IMR-90 (cell line): ENCODE measurements at regions not wholly inside any gene's neighbourhood (a gene's known extent, or its start where the extent isn't known, plus 50 kb on each side); places are given as distances from the start of the nearest gene placed in this dataset.

ENCODE experiments used
- ATAC-seq: fragments of 200-7000 bp; cut with Tn5 transposase; 2 replicates; pipeline ENCODE4 v1.9.1; 2020; ENCODE audit warnings: low read depth, mild to moderate bottlenecking, moderate library complexity
- BruUV-seq: library from RNA; stranded (reverse); fragments of 400-500 nt; replicated peaks from 2 replicates; lab custom pipeline; 2021; lab: Mats Ljungman, UMichigan
- CTCF ChIA-PET: fragments of 300-600 bp; formaldehyde crosslinking; extraction: SDS; loops from one replicate; lab custom pipeline; 2021; ENCODE audit warnings: antibody characterized with exemption; lab: Yijun Ruan, JAX
- POLR2A ChIA-PET: fragments of 300-600 bp; sonication (Branson Sonifier 250); formaldehyde crosslinking; loops from one replicate; lab custom pipeline; 2022; ENCODE audit warnings: antibody characterized with exemption; ENCODE audit not compliant: unreplicated experiment; lab: Charles Lee
- DNase-seq: peaks from one replicate; pipeline ENCODE4 v3.0.0; 2013
- H2AFZ ChIP-seq: replicated peaks from 2 replicates; pipeline ENCODE3; 2013; ENCODE audit warnings: low read length, mild to moderate bottlenecking; ENCODE audit not compliant: poor library complexity
- H2AK5ac ChIP-seq: 2 replicates; pipeline ENCODE4 v1.6.1; 2013; ENCODE audit warnings: low read depth, low read length, inconsistent platforms
- H2AK9ac ChIP-seq: replicated peaks from 2 replicates; pipeline ENCODE3; 2013; ENCODE audit warnings: mild to moderate bottlenecking, low read depth, low read length, moderate library complexity; ENCODE audit not compliant: poor library complexity
- H2BK120ac ChIP-seq: 2 replicates; pipeline ENCODE4 v1.6.1; 2013; ENCODE audit warnings: low read depth, low read length, inconsistent platforms
- H2BK15ac ChIP-seq: 3 replicates; pipeline ENCODE4 v1.6.1; 2013; ENCODE audit warnings: low read depth, low read length, inconsistent platforms
- H2BK20ac ChIP-seq: 2 replicates; pipeline ENCODE4 v1.6.1; 2013; ENCODE audit warnings: low read depth, mild to moderate bottlenecking, inconsistent platforms, low read length, moderate library complexity
- H2BK5ac ChIP-seq: 2 replicates; pipeline ENCODE4 v1.6.1; 2013; ENCODE audit warnings: mild to moderate bottlenecking, low read depth, low read length, inconsistent platforms; ENCODE audit not compliant: poor library complexity, severe bottlenecking
- H3K14ac ChIP-seq: replicated peaks from 2 replicates; pipeline ENCODE4 v1.6.1; 2013; ENCODE audit warnings: low read depth, low read length, inconsistent platforms
- H3K18ac ChIP-seq: 2 replicates; pipeline ENCODE4 v1.6.1; 2013; ENCODE audit warnings: low read depth, low read length, control low read depth
- H3K23ac ChIP-seq: 2 replicates; pipeline ENCODE4 v1.6.1; 2013; ENCODE audit warnings: low read depth, low read length, inconsistent platforms
- H3K27ac ChIP-seq: 2 replicates; pipeline ENCODE4 v1.5.1; 2013; ENCODE audit warnings: mild to moderate bottlenecking, control low read depth, low read length; ENCODE audit not compliant: insufficient read depth
- H3K27me3 ChIP-seq: 2 replicates; pipeline ENCODE4 v1.6.1; 2013; ENCODE audit warnings: low read length; ENCODE audit not compliant: control insufficient read depth, insufficient read depth
- H3K36me3 ChIP-seq: 2 replicates; pipeline ENCODE4 v1.6.1; 2013; ENCODE audit warnings: low read length, mixed read lengths; ENCODE audit not compliant: control insufficient read depth, insufficient read depth
- H3K4ac ChIP-seq: 2 replicates; pipeline ENCODE4 v1.6.1; 2013; ENCODE audit warnings: low read depth, low read length, inconsistent platforms
- H3K4me1 ChIP-seq: 2 replicates; pipeline ENCODE4 v1.6.1; 2013; ENCODE audit warnings: low read length, mixed read lengths; ENCODE audit not compliant: control insufficient read depth, insufficient read depth
- H3K4me2 ChIP-seq: 2 replicates; pipeline ENCODE4 v1.6.1; 2013; ENCODE audit warnings: low read depth, mild to moderate bottlenecking, control low read depth, low read length, moderate library complexity
- H3K4me3 ChIP-seq: 2 replicates; pipeline ENCODE4 v1.5.1; 2013; ENCODE audit warnings: low read depth, mild to moderate bottlenecking, control low read depth, low read length, moderate library complexity; ENCODE audit not compliant: insufficient read depth
- H3K56ac ChIP-seq: 2 replicates; pipeline ENCODE4 v1.6.1; 2013; ENCODE audit warnings: low read length, inconsistent platforms; ENCODE audit not compliant: insufficient read depth; ENCODE audit errors: extremely low read depth
- H3K79me1 ChIP-seq, 2 experiments: 2 replicates each; pipeline ENCODE4 v1.6.1; 2013; ENCODE audit warnings: low read length in 2 of 2, inconsistent platforms in 1 of 2, low read depth in 1 of 2
- H3K9ac ChIP-seq: 2 replicates; pipeline ENCODE4 v1.6.1; 2013; ENCODE audit warnings: low read depth, low read length, control low read depth
- H3K9me1 ChIP-seq: 2 replicates; pipeline ENCODE4 v1.6.1; 2013; ENCODE audit warnings: low read length, inconsistent platforms; ENCODE audit not compliant: insufficient read depth
- H3K9me3 ChIP-seq: 2 replicates; pipeline ENCODE4 v1.6.1; 2013; ENCODE audit warnings: low read length; ENCODE audit not compliant: control insufficient read depth, insufficient read depth
- H4K20me1 ChIP-seq: 2 replicates; pipeline ENCODE4 v1.6.1; 2013; ENCODE audit warnings: low read length, inconsistent platforms; ENCODE audit not compliant: insufficient read depth
- H4K5ac ChIP-seq: 2 replicates; pipeline ENCODE4 v1.6.1; 2013; ENCODE audit warnings: mild to moderate bottlenecking, low read depth, low read length, control low read depth
- H4K8ac ChIP-seq, 2 experiments: 2 replicates each; pipeline ENCODE4 v1.6.1; 2013; ENCODE audit warnings: low read depth in 2 of 2, low read length in 2 of 2, control low read depth in 1 of 2, inconsistent platforms in 1 of 2
- H4K91ac ChIP-seq: 2 replicates; pipeline ENCODE4 v1.6.1; 2013; ENCODE audit warnings: low read depth, low read length, inconsistent platforms; ENCODE audit not compliant: insufficient read depth
- BHLHE40 ChIP-seq: fragments of 150-350 bp; IDR thresholded peaks from 2 replicates; pipeline ENCODE4 v1.6.1; 2016; ENCODE audit warnings: mild to moderate bottlenecking, low read depth, low read length
- CEBPB ChIP-seq: IDR thresholded peaks from 2 replicates; pipeline ENCODE4 v1.6.1; 2012; ENCODE audit warnings: low read depth, low read length, improper control_type of control experiment
- CHD1 ChIP-seq: IDR thresholded peaks from 2 replicates; pipeline ENCODE4 v1.6.1; 2012; ENCODE audit warnings: low read depth, low read length, improper control_type of control experiment
- FOS ChIP-seq: fragments of 150-350 bp; IDR thresholded peaks from 2 replicates; pipeline ENCODE4 v1.6.1; 2016; ENCODE audit warnings: low read depth, low read length
- MAZ ChIP-seq: IDR thresholded peaks from 2 replicates; pipeline ENCODE4 v1.6.1; 2012; ENCODE audit warnings: low read depth, mild to moderate bottlenecking, low read length, improper control_type of control experiment, moderate library complexity, borderline replicate concordance
- MXI1 ChIP-seq: IDR thresholded peaks from 2 replicates; pipeline ENCODE4 v1.6.1; 2012; ENCODE audit warnings: low read depth, mild to moderate bottlenecking, low read length, moderate library complexity, borderline replicate concordance
- NFE2L2 ChIP-seq: fragments of 150-350 bp; IDR thresholded peaks from 2 replicates; pipeline ENCODE4 v1.6.1; 2016; ENCODE audit warnings: low read depth, mild to moderate bottlenecking, low read length
- RAD21 ChIP-seq: IDR thresholded peaks from 2 replicates; pipeline ENCODE4 v1.6.1; 2012; ENCODE audit warnings: low read length, improper control_type of control experiment
- RFX5 ChIP-seq: IDR thresholded peaks from 2 replicates; pipeline ENCODE4 v1.8.0; 2012; ENCODE audit warnings: low read depth, mild to moderate bottlenecking, low read length, moderate library complexity
- SMC3 ChIP-seq: fragments of 150-350 bp; IDR thresholded peaks from 2 replicates; pipeline ENCODE4 v1.6.1; 2016; ENCODE audit warnings: low read depth, mild to moderate bottlenecking, antibody characterized with exemption, low read length, moderate library complexity
- USF2 ChIP-seq: fragments of 150-350 bp; IDR thresholded peaks from 2 replicates; pipeline ENCODE4 v1.6.1; 2017; ENCODE audit warnings: mild to moderate bottlenecking, antibody characterized with exemption, low read length, low read depth
- WGBS, 2 experiments: methylation state at CpG; one replicate each; pipeline versions ENCODE4 v1.1.5 to v1.1.7; 2013; ENCODE audit warnings: missing lambda C conversion rate in 2 of 2; ENCODE audit not compliant: insufficient read length in 1 of 2; ENCODE audit errors: extremely low coverage in 2 of 2; 5-methylcytosine and 5-hydroxymethylcytosine counted together
- dilution Hi-C: fragments of 300-500 bp; cut with HindIII; formaldehyde crosslinking; loops from one replicate; pipeline ENCODE4 v1.14.3; 2018; ENCODE audit warnings: low sequenced_read_pairs; ENCODE audit not compliant: unreplicated experiment
- in situ Hi-C: fragments of 300-500 bp; cut with MboI; formaldehyde crosslinking; loops from 3 replicates; pipeline ENCODE4 v1.14.3; 2019; ENCODE audit warnings: low sequenced_read_pairs, inconsistent platforms, mixed read lengths
- intact Hi-C: fragments of 100-400 bp; cut with micrococcal nuclease; formaldehyde crosslinking; loops from 2 replicates; pipeline ENCODE4 v1.10.0; 2022
- TF ChIP-seq, protein P1 (sequence below): conservative IDR thresholded peaks from 2 replicates; pipeline ENCODE4 v1.5.1; 2012; ENCODE audit warnings: mild to moderate bottlenecking, low read depth, low read length, improper control_type of control experiment

GRCh38 chr7:19852192-19852591 is 78.8 kb upstream of the TMEM196 start:
- DNase-seq (no peak), ATAC-seq (no peak)
- H3K56ac ChIP-seq: no peak overlapping the region
- H3K9ac ChIP-seq: no peak overlapping the region
- no peak overlapping the region for H3K18ac ChIP-seq
- dilution Hi-C loops (no loop called here), intact Hi-C loops (no loop called here), in situ Hi-C loops (no loop called here)
- no peak overlapping the region for H4K8ac ChIP-seq
- TF ChIP-seq BHLHE40 (no peak), FOS (no peak), MXI1 (no peak), CEBPB (no peak), MAZ (no peak), NFE2L2 (no peak), CHD1 (no peak), RAD21 (no peak), SMC3 (no peak), USF2 (no peak), RFX5 (no peak)
- TF ChIP-seq, protein P1, sequence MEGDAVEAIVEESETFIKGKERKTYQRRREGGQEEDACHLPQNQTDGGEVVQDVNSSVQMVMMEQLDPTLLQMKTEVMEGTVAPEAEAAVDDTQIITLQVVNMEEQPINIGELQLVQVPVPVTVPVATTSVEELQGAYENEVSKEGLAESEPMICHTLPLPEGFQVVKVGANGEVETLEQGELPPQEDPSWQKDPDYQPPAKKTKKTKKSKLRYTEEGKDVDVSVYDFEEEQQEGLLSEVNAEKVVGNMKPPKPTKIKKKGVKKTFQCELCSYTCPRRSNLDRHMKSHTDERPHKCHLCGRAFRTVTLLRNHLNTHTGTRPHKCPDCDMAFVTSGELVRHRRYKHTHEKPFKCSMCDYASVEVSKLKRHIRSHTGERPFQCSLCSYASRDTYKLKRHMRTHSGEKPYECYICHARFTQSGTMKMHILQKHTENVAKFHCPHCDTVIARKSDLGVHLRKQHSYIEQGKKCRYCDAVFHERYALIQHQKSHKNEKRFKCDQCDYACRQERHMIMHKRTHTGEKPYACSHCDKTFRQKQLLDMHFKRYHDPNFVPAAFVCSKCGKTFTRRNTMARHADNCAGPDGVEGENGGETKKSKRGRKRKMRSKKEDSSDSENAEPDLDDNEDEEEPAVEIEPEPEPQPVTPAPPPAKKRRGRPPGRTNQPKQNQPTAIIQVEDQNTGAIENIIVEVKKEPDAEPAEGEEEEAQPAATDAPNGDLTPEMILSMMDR: no peak
- H3K23ac ChIP-seq: no peak overlapping the region
- H2AK9ac ChIP-seq: no peak overlapping the region
- no peak overlapping the region for H2BK15ac ChIP-seq
- no peaks in the 10 kb centered on the region for H4K20me1 ChIP-seq
- no peaks in the 10 kb centered on the region for H3K9me1 ChIP-seq
- WGBS, 2 experiments: no CpG with 5 or more reads among the region's 1 CpG
- H3K36me3 ChIP-seq: no peaks in the 10 kb centered on the region
- no peak overlapping the region for H2BK20ac ChIP-seq
- H3K4me1 ChIP-seq: no peaks in the 10 kb centered on the region
- H2BK120ac ChIP-seq: no peak overlapping the region
- no peaks in the 10 kb centered on the region for H3K79me1 ChIP-seq
- POLR2A ChIA-PET: no interaction called here
- no peak overlapping the region for H3K4me3 ChIP-seq
- H3K9me3 ChIP-seq: no peaks in the 10 kb centered on the region
- no peak overlapping the region for H3K14ac ChIP-seq
- H2BK5ac ChIP-seq: no peak overlapping the region
- H3K4me2 ChIP-seq: no peak overlapping the region
- CTCF ChIA-PET: interaction anchor here (0.6 kb wide), 1 partner anchor 68 kb away, joined by 3 read pairs; no protein-coding TSS in a partner anchor
- BruUV-seq: no TSS peak
- no peak overlapping the region for H4K5ac ChIP-seq
- no peaks in the 10 kb centered on the region for H3K27me3 ChIP-seq
- no peak overlapping the region for H3K4ac ChIP-seq
- H2AK5ac ChIP-seq: no peak overlapping the region
- no peak overlapping the region for H4K91ac ChIP-seq
- H3K27ac ChIP-seq: no peak overlapping the region
- no peak overlapping the region for H2AFZ ChIP-seq
